Stomach (tissue), 8 donors: ENCODE measurements at regions not wholly inside any gene's neighbourhood (a gene's known extent, or its start where the extent isn't known, plus 50 kb on each side); places are given as distances from the start of the nearest gene placed in this dataset.

Experiments
- DNase-seq, 2 donors: peaks; one replicate each; pipeline versions ENCODE4 v3.0.0 to v3.0.0-alpha.2; 2013 to 2019
- H3K27ac ChIP-seq, 5 donors: fragments of 200-600 bp in 4 of 5; sonication (generic) in 4 of 5; one replicate each; pipeline ENCODE4 v1.5.1; 2013 to 2019; ENCODE audit warnings: mild to moderate bottlenecking in 1 of 5, moderate library complexity in 1 of 5
- H3K27me3 ChIP-seq, 3 donors: fragments of 200-600 bp; sonication (generic); one replicate each; pipeline ENCODE4 v1.5.1; 2017 to 2019; ENCODE audit warnings: mixed run types in 1 of 3
- H3K36me3 ChIP-seq, 4 donors: fragments of 200-600 bp; sonication (generic); 1 replicate in 3 of 4; 2 replicates in 1 of 4; pipeline ENCODE4 v1.5.1; 2016 to 2019
- H3K4me1 ChIP-seq, 4 donors: fragments of 200-600 bp; sonication (generic); one replicate each; pipeline ENCODE4 v1.5.1; 2016 to 2019
- H3K4me3 ChIP-seq, 4 donors: fragments of 200-600 bp; sonication (generic) in 3 of 4; one replicate each; pipeline ENCODE4 v1.5.1; 2016 to 2019; ENCODE audit warnings: mild to moderate bottlenecking in 1 of 4
- H3K9me3 ChIP-seq, 4 donors: fragments of 200-600 bp; sonication (generic); one replicate each; pipeline ENCODE4 v1.5.1; 2016 to 2019
- EP300 ChIP-seq: sonication (generic); formaldehyde crosslinking; IDR thresholded peaks from one replicate; pipeline ENCODE4 v1.6.1; 2017; ENCODE audit warnings: antibody characterized with exemption
- POLR2A ChIP-seq, 4 donors: fragments of 450-650 bp; IDR thresholded peaks; one replicate each; pipeline ENCODE4 v1.6.1; 2016; ENCODE audit warnings: antibody characterized with exemption in 4 of 4, control low read depth in 2 of 4, mild to moderate bottlenecking in 1 of 4, moderate library complexity in 1 of 4
- POLR2AphosphoS5 ChIP-seq, 3 donors: sonication (generic); formaldehyde crosslinking; IDR thresholded peaks; one replicate each; pipeline ENCODE4 v1.6.1; 2016; ENCODE audit warnings: antibody characterized with exemption in 3 of 3
- WGBS, 5 donors: extraction: QIAGEN DNeasy Blood & Tissue Kit in 3 of 5; methylation state at CpG; one replicate each; pipeline versions ENCODE4 v1.1.5 to v1.1.7; 2013 to 2018; 5-methylcytosine and 5-hydroxymethylcytosine counted together
- intact Hi-C: fragments of 100-400 bp; cut with DNase I; formaldehyde crosslinking; loops from one replicate; pipeline ENCODE4 v1.15.1; 2023; ENCODE audit warnings: low total_unique reads
- TF ChIP-seq, protein P1 (sequence below), 7 experiments: fragments of 450-650 bp in 4 of 7; fragments of 200-600 bp in 3 of 7; sonication (generic) in 3 of 7; IDR thresholded peaks; one replicate each; pipeline ENCODE4 v1.5.1; 2016 to 2019; ENCODE audit warnings: antibody characterized with exemption in 7 of 7, control low read depth in 2 of 7, mild to moderate bottlenecking in 1 of 7
- donor health status: healthy with polysubstance abuse.
- donor health status: Bipolar disorder and iron deficiency.
- donor health status: healthy.

DNA sequence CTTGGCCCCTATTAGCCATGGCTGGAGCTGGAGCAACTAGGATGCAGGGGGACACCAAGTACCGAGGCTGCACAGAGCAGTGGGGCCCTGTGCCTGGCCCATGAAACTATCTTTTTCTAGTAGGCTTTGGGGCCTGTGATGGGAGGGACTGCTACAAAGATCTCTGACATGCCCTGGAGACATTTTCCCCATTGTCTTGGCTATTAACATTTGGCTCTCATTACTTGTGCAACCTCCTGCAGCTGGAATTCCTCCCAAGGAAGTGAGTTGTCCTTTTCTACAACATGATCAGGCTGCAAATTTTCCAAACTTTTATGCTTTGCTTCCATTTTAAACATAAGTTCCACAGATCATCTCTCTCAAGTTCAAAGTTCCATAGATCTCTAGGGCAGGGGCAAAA lies 174.7 kb upstream of the ANKFN1 start:
- Histone ChIP-seq H3K4me3 (no peak overlapping the region), H3K36me3 (no peaks in the 10 kb centered on the region), H3K27ac (no peak overlapping the region), H3K4me1 (no peaks in the 10 kb centered on the region), H3K27me3 (no peaks in the 10 kb centered on the region), H3K9me3 (no peaks in the 10 kb centered on the region)
- intact Hi-C loops = no loop called here
- TF ChIP-seq, protein P1, sequence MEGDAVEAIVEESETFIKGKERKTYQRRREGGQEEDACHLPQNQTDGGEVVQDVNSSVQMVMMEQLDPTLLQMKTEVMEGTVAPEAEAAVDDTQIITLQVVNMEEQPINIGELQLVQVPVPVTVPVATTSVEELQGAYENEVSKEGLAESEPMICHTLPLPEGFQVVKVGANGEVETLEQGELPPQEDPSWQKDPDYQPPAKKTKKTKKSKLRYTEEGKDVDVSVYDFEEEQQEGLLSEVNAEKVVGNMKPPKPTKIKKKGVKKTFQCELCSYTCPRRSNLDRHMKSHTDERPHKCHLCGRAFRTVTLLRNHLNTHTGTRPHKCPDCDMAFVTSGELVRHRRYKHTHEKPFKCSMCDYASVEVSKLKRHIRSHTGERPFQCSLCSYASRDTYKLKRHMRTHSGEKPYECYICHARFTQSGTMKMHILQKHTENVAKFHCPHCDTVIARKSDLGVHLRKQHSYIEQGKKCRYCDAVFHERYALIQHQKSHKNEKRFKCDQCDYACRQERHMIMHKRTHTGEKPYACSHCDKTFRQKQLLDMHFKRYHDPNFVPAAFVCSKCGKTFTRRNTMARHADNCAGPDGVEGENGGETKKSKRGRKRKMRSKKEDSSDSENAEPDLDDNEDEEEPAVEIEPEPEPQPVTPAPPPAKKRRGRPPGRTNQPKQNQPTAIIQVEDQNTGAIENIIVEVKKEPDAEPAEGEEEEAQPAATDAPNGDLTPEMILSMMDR (IDR thresholded peaks at IDR 0.05) = no peak
- TF ChIP-seq POLR2AphosphoS5 (IDR thresholded peaks at IDR 0.05) = no peak
- TF ChIP-seq EP300 = no peak
- TF ChIP-seq POLR2A (IDR thresholded peaks at IDR 0.05) = no peak
- DNase-seq = no peak
- WGBS, 5 donors = 75 to 91% (median 88%) methylated on average over 1 of the region's 1 CpG

DNA sequence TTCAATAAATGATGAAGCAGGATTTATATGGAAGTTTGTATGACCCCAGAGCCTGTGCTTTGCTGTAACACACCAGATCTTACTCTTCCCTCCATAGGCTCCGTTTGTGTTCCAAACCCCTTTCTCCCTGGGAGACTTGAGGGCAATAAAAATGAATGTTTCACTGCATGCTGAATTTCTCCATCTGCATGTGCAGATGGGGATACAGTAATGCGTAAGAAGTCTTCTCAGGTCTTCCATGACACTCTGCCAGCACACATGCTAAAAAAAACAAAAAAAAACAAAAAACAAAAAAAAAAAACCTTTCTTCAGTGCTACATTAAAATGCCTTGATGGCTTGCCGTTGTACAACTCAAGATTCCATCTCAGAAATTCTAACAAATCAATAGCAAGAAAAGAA lies 170.2 kb upstream of the ANKFN1 start:
- Histone ChIP-seq H3K36me3 (no peaks in the 10 kb centered on the region), H3K4me3 (no peak overlapping the region), H3K27ac (no peak overlapping the region), H3K9me3 (no peaks in the 10 kb centered on the region), H3K27me3 (no peaks in the 10 kb centered on the region), H3K4me1 (no peaks in the 10 kb centered on the region)
- TF ChIP-seq EP300 (no peak), POLR2A (IDR thresholded peaks at IDR 0.05) (no peak), POLR2AphosphoS5 (IDR thresholded peaks at IDR 0.05) (no peak)
- TF ChIP-seq, protein P1 (IDR thresholded peaks at IDR 0.05) = no peak
- DNase-seq = no peak
- intact Hi-C loops = no loop called here
- WGBS, 5 donors = 78 to 89% (median 82%) methylated on average over 3 of the region's 3 CpGs

DNA sequence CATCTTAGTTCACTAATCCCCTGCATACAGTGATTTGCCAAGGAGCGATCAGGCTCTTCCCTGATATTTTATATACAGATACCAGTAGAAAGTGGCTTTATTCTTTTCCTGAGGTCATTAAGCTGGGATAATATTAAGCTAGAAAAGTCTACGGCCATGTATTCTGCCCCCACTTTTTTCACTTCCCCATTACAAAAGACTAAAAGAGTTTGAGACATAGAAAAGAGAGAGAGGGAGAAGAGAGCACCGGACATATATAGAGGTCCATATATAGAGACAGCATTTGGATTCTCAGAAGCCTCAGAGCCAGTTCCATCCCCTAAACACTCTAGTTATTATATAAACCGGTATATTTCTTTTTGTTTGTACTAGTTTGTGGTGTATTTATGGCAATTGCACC lies 166.5 kb upstream of the ANKFN1 start:
- Histone ChIP-seq H3K4me3 (no peak overlapping the region), H3K4me1 (no peaks in the 10 kb centered on the region), H3K36me3 (no peaks in the 10 kb centered on the region), H3K27me3 (no peaks in the 10 kb centered on the region), H3K27ac (no peak overlapping the region), H3K9me3 (no peaks in the 10 kb centered on the region)
- TF ChIP-seq EP300 = no peak
- no peak for TF ChIP-seq POLR2A (IDR thresholded peaks at IDR 0.05)
- TF ChIP-seq POLR2AphosphoS5 (IDR thresholded peaks at IDR 0.05) = no peak
- TF ChIP-seq, protein P1 (IDR thresholded peaks at IDR 0.05) = no peak
- 74 to 81% (median 80%) methylated on average over 4 of the region's 4 CpGs for WGBS, 5 donors
- DNase-seq = no peak
- intact Hi-C loops = no loop called here

DNA sequence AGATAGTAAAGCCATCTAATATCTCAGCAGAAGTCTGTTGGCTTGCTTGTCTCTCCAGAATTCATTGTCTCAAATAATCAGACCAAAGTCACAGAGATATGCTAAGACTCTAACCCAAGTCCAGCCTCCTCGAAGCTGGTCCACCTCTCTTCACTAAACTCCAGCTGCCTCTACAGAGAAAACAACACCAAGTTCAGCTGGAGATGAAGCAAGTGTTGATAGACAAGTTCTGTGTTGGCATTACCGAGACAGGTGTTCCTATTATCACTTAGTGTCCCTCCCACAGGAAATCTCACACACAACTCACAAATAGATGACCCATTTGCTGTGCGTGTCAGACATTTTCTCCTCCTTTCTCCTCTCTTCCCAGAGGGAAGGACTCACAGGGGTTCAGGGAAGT lies 164.4 kb upstream of the ANKFN1 start:
- Histone ChIP-seq H3K4me1 (no peaks in the 10 kb centered on the region), H3K36me3 (no peaks in the 10 kb centered on the region), H3K9me3 (peaks cover 0 to 9% (median 7%) of the 10 kb centered on the region in 4 donors), H3K4me3 (no peak overlapping the region), H3K27ac (no peak overlapping the region), H3K27me3 (no peaks in the 10 kb centered on the region)
- intact Hi-C loops = no loop called here
- WGBS, 5 donors = 50 to 71% (median 64%) methylated on average over 3 of the region's 3 CpGs
- DNase-seq = no peak
- TF ChIP-seq POLR2AphosphoS5 (IDR thresholded peaks at IDR 0.05) (no peak), POLR2A (IDR thresholded peaks at IDR 0.05) (no peak), EP300 (no peak)
- TF ChIP-seq, protein P1 (IDR thresholded peaks at IDR 0.05) = no peak
